ENCODE measurements at regions not wholly inside any gene's neighbourhood (a gene's known extent, or its start where the extent isn't known, plus 50 kb on each side); places are given as distances from the start of the nearest gene placed in this dataset.

DNA sequence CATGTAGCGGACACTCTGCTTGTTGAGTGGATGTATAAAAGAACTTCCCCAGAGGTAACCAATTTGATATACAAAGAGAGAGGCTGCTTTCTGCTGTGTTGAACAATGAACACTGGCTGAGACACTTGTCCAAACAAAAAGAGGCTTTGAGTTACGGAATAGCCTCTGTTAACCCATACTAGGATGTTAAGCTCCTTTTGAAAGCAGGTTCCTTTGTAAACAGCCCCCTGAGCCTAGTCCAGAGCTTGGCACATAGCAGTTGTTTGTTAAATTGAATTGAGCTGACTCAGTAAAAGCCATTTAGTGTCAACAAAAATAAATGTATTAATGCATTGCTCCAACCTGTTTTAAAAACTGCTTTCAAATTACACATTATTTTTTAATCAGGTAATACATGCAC is 200.1 kb downstream of the MZT1 start (continued):
- TF ChIP-seq ZNF430 (CRISPR knock-in tag; IDR thresholded peaks at IDR 0.05) = no peak
- no peak for TF ChIP-seq SMAD1 (CRISPR knock-in tag; IDR thresholded peaks at IDR 0.05; ENCODE audit: borderline replicate concordance, low read depth)
- TF ChIP-seq ZNF350 (CRISPR knock-in tag; IDR thresholded peaks at IDR 0.05; ENCODE audit: borderline replicate concordance, low read depth) = no peak
- TF ChIP-seq, protein P1, sequence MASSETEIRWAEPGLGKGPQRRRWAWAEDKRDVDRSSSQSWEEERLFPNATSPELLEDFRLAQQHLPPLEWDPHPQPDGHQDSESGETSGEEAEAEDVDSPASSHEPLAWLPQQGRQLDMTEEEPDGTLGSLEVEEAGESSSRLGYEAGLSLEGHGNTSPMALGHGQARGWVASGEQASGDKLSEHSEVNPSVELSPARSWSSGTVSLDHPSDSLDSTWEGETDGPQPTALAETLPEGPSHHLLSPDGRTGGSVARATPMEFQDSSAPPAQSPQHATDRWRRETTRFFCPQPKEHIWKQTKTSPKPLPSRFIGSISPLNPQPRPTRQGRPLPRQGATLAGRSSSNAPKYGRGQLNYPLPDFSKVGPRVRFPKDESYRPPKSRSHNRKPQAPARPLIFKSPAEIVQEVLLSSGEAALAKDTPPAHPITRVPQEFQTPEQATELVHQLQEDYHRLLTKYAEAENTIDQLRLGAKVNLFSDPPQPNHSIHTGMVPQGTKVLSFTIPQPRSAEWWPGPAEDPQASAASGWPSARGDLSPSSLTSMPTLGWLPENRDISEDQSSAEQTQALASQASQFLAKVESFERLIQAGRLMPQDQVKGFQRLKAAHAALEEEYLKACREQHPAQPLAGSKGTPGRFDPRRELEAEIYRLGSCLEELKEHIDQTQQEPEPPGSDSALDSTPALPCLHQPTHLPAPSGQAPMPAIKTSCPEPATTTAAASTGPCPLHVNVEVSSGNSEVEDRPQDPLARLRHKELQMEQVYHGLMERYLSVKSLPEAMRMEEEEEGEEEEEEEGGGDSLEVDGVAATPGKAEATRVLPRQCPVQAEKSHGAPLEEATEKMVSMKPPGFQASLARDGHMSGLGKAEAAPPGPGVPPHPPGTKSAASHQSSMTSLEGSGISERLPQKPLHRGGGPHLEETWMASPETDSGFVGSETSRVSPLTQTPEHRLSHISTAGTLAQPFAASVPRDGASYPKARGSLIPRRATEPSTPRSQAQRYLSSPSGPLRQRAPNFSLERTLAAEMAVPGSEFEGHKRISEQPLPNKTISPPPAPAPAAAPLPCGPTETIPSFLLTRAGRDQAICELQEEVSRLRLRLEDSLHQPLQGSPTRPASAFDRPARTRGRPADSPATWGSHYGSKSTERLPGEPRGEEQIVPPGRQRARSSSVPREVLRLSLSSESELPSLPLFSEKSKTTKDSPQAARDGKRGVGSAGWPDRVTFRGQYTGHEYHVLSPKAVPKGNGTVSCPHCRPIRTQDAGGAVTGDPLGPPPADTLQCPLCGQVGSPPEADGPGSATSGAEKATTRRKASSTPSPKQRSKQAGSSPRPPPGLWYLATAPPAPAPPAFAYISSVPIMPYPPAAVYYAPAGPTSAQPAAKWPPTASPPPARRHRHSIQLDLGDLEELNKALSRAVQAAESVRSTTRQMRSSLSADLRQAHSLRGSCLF (CRISPR knock-in tag; IDR thresholded peaks at IDR 0.05; ENCODE audit: borderline replicate concordance) = no peak
- TF ChIP-seq, protein P2, sequence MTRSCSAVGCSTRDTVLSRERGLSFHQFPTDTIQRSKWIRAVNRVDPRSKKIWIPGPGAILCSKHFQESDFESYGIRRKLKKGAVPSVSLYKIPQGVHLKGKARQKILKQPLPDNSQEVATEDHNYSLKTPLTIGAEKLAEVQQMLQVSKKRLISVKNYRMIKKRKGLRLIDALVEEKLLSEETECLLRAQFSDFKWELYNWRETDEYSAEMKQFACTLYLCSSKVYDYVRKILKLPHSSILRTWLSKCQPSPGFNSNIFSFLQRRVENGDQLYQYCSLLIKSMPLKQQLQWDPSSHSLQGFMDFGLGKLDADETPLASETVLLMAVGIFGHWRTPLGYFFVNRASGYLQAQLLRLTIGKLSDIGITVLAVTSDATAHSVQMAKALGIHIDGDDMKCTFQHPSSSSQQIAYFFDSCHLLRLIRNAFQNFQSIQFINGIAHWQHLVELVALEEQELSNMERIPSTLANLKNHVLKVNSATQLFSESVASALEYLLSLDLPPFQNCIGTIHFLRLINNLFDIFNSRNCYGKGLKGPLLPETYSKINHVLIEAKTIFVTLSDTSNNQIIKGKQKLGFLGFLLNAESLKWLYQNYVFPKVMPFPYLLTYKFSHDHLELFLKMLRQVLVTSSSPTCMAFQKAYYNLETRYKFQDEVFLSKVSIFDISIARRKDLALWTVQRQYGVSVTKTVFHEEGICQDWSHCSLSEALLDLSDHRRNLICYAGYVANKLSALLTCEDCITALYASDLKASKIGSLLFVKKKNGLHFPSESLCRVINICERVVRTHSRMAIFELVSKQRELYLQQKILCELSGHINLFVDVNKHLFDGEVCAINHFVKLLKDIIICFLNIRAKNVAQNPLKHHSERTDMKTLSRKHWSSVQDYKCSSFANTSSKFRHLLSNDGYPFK (CRISPR knock-in tag; IDR thresholded peaks at IDR 0.05; ENCODE audit: borderline replicate concordance) = no peak
- no peak for TF ChIP-seq ZNF891 (CRISPR knock-in tag; IDR thresholded peaks at IDR 0.05)
- no peak for TF ChIP-seq GZF1 (CRISPR knock-in tag; IDR thresholded peaks at IDR 0.05)
- TF ChIP-seq MBD4 (IDR thresholded peaks at IDR 0.05; ENCODE audit: borderline replicate concordance, low read length) = no peak
- TF ChIP-seq, protein P3, sequence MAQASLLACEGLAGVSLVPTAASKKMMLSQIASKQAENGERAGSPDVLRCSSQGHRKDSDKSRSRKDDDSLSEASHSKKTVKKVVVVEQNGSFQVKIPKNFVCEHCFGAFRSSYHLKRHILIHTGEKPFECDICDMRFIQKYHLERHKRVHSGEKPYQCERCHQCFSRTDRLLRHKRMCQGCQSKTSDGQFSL (CRISPR knock-in tag; IDR thresholded peaks at IDR 0.05) = no peak
- TF ChIP-seq NFIC (IDR thresholded peaks at IDR 0.05; ENCODE audit: low read length) = no peak
- TF ChIP-seq, protein P4, sequence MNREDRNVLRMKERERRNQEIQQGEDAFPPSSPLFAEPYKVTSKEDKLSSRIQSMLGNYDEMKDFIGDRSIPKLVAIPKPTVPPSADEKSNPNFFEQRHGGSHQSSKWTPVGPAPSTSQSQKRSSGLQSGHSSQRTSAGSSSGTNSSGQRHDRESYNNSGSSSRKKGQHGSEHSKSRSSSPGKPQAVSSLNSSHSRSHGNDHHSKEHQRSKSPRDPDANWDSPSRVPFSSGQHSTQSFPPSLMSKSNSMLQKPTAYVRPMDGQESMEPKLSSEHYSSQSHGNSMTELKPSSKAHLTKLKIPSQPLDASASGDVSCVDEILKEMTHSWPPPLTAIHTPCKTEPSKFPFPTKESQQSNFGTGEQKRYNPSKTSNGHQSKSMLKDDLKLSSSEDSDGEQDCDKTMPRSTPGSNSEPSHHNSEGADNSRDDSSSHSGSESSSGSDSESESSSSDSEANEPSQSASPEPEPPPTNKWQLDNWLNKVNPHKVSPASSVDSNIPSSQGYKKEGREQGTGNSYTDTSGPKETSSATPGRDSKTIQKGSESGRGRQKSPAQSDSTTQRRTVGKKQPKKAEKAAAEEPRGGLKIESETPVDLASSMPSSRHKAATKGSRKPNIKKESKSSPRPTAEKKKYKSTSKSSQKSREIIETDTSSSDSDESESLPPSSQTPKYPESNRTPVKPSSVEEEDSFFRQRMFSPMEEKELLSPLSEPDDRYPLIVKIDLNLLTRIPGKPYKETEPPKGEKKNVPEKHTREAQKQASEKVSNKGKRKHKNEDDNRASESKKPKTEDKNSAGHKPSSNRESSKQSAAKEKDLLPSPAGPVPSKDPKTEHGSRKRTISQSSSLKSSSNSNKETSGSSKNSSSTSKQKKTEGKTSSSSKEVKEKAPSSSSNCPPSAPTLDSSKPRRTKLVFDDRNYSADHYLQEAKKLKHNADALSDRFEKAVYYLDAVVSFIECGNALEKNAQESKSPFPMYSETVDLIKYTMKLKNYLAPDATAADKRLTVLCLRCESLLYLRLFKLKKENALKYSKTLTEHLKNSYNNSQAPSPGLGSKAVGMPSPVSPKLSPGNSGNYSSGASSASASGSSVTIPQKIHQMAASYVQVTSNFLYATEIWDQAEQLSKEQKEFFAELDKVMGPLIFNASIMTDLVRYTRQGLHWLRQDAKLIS (CRISPR knock-in tag; IDR thresholded peaks at IDR 0.05) = no peak
- TF ChIP-seq, protein P5, sequence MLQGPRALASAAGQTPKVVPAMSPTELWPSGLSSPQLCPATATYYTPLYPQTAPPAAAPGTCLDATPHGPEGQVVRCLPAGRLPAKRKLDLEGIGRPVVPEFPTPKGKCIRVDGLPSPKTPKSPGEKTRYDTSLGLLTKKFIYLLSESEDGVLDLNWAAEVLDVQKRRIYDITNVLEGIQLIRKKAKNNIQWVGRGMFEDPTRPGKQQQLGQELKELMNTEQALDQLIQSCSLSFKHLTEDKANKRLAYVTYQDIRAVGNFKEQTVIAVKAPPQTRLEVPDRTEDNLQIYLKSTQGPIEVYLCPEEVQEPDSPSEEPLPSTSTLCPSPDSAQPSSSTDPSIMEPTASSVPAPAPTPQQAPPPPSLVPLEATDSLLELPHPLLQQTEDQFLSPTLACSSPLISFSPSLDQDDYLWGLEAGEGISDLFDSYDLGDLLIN (CRISPR knock-in tag; IDR thresholded peaks at IDR 0.05; ENCODE audit: borderline replicate concordance) = no peak
- TF ChIP-seq ZNF12 (CRISPR knock-in tag; IDR thresholded peaks at IDR 0.05) = no peak
